ENCODE measurements at regions not wholly inside any gene's neighbourhood (a gene's known extent, or its start where the extent isn't known, plus 50 kb on each side); places are given as distances from the start of the nearest gene placed in this dataset.

DNA sequence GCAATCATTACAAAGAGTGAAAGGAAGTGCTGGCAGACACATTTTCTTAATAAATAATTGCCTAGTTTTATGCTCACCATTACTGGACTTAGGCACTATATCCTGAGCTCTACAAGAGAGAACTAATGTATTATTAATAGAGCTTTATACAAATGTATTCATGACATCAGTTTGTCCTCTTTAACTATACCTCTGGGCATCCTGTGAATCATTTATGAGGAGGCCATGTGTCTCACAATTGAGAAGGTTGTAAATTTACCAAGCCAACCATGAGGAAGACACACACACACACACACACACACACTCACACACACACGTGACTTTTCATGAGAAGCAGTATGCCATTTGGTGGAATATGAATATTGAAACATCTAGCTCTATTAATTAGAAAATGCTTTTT lies 728.2 kb downstream of the ARAP2 start:
- H3K36me3 Mint-ChIP-seq = no peaks in the 10 kb centered on the region
- no peaks in the 10 kb centered on the region for H3K9me3 Mint-ChIP-seq
- H3K27ac Mint-ChIP-seq = no peak overlapping the region
- no peaks in the 10 kb centered on the region for H3K27me3 Mint-ChIP-seq
- no peak overlapping the region for H3K4me3 Mint-ChIP-seq
- no peaks in the 10 kb centered on the region for H3K4me1 Mint-ChIP-seq

DNA sequence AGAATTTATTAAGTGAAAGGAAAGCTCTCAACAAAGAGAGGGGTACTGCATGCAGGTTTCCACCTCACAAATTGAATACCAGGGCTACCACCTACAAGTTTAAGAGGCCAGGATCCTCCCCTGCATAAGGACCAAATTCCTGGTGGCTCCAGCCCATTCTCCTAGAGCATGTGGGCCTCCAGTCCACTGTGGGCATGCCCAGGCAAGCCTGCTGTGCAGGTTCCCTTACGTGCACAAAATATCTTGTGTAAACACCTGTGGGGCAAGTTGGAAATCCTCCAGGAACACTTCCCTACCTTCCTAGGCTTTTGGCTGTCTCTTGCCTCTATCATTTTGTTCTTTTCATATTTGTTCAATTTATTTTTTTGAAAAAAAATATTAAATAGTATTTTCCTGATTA lies 724.3 kb downstream of the ARAP2 start:
- Mint-ChIP-seq H3K4me1 (no peaks in the 10 kb centered on the region), H3K36me3 (no peaks in the 10 kb centered on the region), H3K27me3 (no peaks in the 10 kb centered on the region), H3K4me3 (no peak overlapping the region), H3K9me3 (no peaks in the 10 kb centered on the region), H3K27ac (no peak overlapping the region)

DNA sequence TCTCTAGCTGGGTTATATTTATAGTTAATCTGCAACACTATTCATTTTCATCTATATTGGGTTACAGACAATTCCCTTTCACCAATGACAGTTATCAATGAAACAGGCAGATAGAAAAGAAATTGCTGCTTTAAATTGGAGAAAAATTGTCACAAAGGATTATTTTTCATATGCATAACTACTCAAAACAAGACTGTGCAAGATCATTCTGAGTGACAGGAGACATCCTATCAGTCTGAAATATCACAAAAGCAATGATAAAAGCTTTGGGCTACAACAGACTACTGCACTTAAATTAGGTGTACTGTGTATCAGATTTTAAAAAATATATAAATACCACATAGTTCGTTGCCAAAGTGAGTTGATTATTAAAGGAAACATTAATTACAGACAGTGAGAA lies 722.6 kb downstream of the ARAP2 start:
- no peaks in the 10 kb centered on the region for H3K27me3 Mint-ChIP-seq
- no peaks in the 10 kb centered on the region for H3K36me3 Mint-ChIP-seq
- no peak overlapping the region for H3K27ac Mint-ChIP-seq
- no peaks in the 10 kb centered on the region for H3K4me1 Mint-ChIP-seq
- H3K4me3 Mint-ChIP-seq = no peak overlapping the region
- H3K9me3 Mint-ChIP-seq = no peaks in the 10 kb centered on the region

DNA sequence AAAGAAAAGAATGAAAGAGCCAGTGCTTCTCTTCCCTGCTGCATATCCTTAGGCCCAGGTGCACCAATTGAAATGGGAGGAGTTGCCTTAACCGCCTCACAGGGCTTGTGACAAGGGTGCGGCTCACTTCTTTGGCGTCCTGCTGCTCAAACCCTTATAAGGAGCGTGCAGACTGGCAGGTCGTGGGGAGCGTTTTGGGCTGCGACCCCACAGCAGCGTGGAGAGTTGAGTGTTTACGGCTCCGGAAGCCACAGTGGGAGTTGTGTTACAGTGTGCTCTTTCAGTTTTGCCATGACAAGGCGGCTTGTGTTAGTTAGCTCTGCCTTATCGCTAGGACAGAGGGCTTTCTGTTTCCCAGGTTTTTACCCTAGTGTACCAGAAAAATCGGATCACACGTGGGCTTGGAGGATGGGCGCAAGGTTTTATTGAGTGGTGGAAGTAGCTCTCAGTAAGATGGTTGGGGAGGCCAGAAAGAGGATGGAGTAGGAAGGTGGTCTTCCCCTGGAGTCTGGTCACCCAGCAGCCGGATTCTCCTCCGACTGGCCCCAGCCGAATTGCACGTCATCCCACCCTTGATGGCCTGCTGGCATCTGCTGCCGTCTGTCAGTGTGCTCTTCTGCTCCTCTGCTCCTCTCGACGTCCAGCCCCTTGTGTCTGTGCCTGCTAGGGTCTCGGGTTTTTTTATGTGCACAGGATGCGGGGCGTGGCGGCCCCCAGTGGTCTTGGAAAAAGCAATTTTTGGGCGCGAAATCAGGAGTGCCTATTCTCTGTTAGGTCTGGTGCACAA lies 718.9 kb downstream of the ARAP2 start:
- H3K27me3 Mint-ChIP-seq = no peaks in the 10 kb centered on the region
- H3K4me1 Mint-ChIP-seq = no peaks in the 10 kb centered on the region
- H3K9me3 Mint-ChIP-seq = no peaks in the 10 kb centered on the region
- no peak overlapping the region for H3K27ac Mint-ChIP-seq
- no peaks in the 10 kb centered on the region for H3K36me3 Mint-ChIP-seq
- H3K4me3 Mint-ChIP-seq = no peak overlapping the region

DNA sequence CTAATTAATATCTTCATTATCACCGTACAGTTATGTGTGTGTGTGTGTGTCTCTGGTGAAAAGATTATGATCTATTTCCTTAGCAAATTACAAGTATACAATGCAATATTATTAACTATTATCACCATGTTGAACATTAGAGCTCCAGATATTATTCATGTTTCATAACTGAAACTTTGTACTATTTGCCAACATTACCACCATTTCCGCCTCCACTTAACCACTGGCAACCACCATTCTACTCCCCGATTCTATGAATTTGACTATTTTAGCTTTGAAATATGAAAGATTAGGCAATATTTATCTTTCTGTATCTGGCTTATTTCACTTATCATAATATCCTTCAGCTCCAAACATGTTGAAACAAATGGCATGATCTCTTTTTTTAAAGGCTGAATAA lies 717.9 kb downstream of the ARAP2 start:
- Mint-ChIP-seq H3K27me3 (no peaks in the 10 kb centered on the region), H3K27ac (peak overlapping the region; percentile 52), H3K4me1 (no peaks in the 10 kb centered on the region), H3K4me3 (no peak overlapping the region), H3K9me3 (no peaks in the 10 kb centered on the region), H3K36me3 (no peaks in the 10 kb centered on the region)

DNA sequence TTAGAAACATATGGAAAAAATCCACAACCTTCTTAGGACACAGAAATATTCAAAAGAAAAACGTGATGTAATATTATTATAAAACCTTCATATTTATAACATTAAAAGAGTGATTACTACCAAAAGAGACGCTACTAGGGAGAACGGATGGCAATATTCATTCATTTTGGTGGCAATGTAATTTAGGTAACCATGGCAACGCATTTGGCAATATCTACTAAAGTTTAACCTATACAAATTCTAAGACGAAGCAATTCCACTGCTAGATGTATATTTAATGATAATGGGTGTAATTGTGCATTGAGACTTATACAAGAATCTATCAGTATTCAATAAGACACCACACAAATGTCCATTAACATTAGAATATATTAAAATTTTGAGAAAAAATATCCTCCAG lies 709.4 kb downstream of the ARAP2 start:
- H3K36me3 Mint-ChIP-seq = no peaks in the 10 kb centered on the region

DNA sequence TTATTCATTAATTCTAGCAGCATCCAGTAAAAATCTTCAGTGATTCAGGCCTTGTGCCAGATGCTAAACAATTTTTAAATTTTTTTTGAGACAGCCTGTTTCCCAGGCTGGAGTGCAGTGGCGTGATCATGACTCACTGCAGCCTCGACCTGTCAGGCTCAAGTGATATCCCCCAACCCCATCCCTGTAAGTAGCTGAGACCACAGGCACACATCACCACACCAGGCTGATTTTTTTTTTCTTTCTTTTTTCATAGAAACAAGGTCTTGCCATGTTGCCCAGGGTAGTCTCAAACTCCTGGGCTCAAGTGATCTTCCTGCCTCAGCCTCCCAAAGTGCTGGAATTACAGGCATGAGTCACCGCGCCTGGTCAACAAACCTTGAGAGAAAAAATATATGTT lies 705.5 kb downstream of the ARAP2 start:
- Mint-ChIP-seq H3K36me3 (no peaks in the 10 kb centered on the region), H3K27ac (no peak overlapping the region), H3K9me3 (peaks cover 16% of the 10 kb centered on the region), H3K4me1 (no peaks in the 10 kb centered on the region), H3K4me3 (no peak overlapping the region), H3K27me3 (no peaks in the 10 kb centered on the region)

More for the DNA sequence above, 709.4 kb downstream of the ARAP2 start:
- no peak overlapping the region for H3K27ac Mint-ChIP-seq
- H3K9me3 Mint-ChIP-seq = peaks cover 4% of the 10 kb centered on the region
- no peaks in the 10 kb centered on the region for H3K27me3 Mint-ChIP-seq
- H3K4me3 Mint-ChIP-seq = no peak overlapping the region
- no peaks in the 10 kb centered on the region for H3K4me1 Mint-ChIP-seq

DNA sequence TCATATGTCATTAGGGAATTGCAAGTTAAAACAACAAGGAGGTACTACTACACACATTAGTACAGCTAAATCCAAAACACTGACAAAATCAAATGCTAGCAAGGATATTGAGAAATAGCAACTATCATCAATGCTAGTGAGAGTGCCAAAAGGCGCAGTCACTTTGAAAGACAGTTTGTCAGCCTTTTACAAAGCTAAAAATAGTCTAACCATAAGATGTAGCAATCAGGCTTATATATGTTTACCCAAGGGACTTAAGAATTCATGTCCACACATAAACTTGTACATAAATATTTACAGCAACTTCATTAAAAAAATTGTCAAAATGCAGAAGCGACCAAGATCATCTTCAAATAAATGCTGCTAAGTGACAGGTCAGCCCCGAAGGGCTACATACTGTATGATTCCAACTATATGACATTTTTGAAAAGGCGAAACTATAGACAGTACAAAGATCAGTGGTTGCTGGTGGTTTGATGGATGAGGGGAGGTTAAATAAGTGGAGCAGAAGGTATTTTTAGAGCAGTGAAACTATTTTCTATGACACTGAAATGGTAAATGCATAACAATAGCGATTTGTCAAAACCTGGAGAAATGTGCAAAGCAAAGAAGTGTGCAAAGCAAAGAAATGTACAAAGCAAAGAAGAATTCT lies 704.8 kb downstream of the ARAP2 start:
- Mint-ChIP-seq H3K9me3 (peaks cover 16% of the 10 kb centered on the region), H3K4me3 (no peak overlapping the region), H3K4me1 (no peaks in the 10 kb centered on the region), H3K36me3 (no peaks in the 10 kb centered on the region), H3K27ac (no peak overlapping the region), H3K27me3 (no peaks in the 10 kb centered on the region)

DNA sequence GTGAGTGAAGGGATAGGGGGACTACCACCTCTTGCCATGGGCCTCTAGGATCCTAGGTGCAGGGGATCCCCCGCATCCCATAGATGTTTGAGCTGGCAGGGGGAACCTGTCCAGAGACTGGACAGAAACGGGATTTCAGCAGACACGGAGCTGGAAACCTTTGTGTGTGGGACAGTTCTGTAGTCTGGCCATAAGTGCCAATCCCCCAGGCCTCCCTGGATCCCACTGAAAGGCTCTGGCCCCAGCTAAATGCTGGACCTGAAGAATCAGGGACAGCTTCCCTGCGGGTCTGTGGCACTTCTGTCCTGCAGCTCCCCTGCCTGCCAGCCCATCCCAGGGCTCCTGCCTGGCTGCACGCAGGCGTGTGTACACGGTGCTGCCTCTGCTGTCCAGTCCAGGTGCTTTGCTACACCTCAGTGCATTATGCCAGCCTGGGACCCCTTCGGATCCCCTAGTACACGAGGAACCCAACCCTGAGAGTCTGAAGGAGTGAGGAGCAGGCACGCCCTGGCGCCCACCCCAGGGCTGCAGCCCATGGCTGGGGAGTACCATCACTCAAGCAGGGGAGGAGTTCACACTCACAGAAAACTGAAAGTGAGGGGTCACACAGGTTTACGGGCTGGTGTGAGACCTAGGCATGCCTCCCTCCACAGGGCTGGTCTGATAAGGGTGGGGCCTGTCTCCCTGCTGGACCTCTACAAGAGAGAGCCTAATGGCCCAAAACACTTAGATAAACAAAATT lies 703.0 kb downstream of the ARAP2 start:
- Mint-ChIP-seq H3K4me3 (no peak overlapping the region), H3K27me3 (no peaks in the 10 kb centered on the region), H3K9me3 (peaks cover 23% of the 10 kb centered on the region), H3K36me3 (no peaks in the 10 kb centered on the region), H3K27ac (no peak overlapping the region), H3K4me1 (no peaks in the 10 kb centered on the region)

DNA sequence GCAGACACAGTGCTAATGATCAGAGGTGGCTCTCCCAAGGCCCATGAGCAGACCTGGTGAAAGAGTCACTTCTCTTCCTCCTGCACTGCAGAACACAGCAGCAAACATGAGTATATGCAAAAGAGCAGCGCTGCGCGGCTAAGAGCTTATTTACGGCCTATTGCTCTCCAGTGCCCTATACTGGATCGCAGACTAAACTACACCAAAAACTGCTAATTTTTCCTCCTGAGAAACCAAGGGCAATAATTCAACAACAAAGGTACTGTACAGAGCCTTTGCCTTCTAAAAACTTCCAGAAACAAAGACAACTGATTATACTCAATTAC lies 702.5 kb downstream of the ARAP2 start:
- Mint-ChIP-seq H3K9me3 (peaks cover 23% of the 10 kb centered on the region), H3K27ac (no peak overlapping the region), H3K27me3 (no peaks in the 10 kb centered on the region), H3K36me3 (no peaks in the 10 kb centered on the region), H3K4me3 (no peak overlapping the region), H3K4me1 (no peaks in the 10 kb centered on the region)

DNA sequence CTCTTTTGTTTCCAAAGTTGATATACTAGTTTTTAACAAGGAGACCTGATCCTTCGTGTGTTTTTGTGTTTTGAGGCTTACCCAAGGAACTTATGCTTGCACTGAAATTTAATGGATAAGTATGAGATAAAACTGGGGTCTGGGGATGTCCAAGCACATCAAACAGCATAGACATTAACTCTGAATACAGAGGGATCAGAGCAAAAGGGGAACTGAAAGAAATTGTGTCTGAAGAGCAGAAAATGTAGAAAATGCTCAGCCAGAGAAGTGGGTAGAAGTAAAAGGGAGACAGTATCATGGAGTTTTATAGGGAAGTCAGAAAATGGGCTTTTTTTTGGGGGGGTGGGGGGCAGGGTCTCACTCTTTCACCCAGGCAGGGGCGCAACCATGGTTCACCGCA lies 695.4 kb downstream of the ARAP2 start:
- Mint-ChIP-seq H3K27ac (no peak overlapping the region), H3K4me3 (no peak overlapping the region), H3K27me3 (no peaks in the 10 kb centered on the region), H3K4me1 (no peaks in the 10 kb centered on the region), H3K9me3 (peaks cover 12% of the 10 kb centered on the region), H3K36me3 (no peaks in the 10 kb centered on the region)

DNA sequence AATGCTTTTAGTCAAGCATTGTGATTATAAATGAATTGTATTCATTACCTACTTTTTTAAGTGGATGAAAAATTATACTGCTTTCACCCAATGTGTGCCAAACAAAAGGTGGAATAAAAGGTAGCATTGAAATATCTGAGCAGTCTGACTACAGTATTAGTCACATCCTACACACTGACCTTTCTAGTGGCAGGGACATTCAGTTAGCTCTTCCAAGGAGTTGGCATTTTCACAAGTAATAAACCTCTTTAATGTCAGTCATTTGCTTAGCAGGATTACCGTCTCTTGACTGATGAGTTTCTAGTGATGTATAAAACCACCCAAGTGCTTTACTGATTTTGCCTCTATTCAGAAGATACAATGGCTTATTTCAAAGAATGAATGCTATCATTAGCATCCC lies 687.9 kb downstream of the ARAP2 start:
- peaks cover 4% of the 10 kb centered on the region for H3K9me3 Mint-ChIP-seq
- no peaks in the 10 kb centered on the region for H3K27me3 Mint-ChIP-seq
- no peak overlapping the region for H3K27ac Mint-ChIP-seq
- no peak overlapping the region for H3K4me3 Mint-ChIP-seq
- H3K36me3 Mint-ChIP-seq = no peaks in the 10 kb centered on the region
- no peaks in the 10 kb centered on the region for H3K4me1 Mint-ChIP-seq

DNA sequence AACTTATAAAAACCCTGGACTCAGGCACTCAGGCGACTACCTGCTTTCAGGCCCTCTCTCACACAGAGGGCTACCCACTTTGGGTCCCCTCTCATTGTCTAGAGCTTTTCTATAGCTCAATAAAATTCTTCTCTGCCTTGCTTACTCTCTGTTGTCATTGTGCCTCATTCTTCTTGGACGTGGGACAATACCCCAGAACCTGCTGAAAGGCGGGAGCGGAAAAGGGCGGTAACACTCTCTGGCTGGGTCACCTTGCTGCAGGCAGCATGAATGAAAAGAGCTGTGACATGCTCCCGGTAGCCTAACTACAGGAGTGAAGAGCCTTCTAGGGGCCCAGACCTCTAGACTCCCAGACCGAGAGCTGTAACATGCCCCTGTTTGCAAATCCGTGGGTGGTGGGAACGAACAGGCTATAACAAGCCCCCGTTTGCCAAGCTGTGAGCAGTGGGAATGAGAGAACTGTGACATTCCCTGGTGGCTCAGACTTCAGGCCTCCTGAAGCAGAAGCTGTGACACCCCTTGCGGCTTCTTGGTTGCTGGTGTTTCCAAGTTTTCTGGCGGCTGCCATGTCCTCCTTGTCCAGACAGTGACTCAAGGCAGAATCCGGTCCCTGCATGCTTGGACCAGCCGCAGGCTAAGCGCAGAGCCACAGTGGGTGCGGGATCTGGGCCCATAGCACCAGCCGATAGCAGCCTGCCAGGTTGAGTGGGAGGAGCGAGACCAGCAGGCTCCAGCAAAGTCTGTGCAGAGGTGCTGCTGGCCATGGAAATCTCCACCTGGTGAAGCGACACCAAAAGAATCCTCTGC lies 684.6 kb downstream of the ARAP2 start:
- Mint-ChIP-seq H3K4me3 (no peak overlapping the region), H3K4me1 (no peaks in the 10 kb centered on the region), H3K9me3 (peaks cover 4% of the 10 kb centered on the region), H3K27ac (no peak overlapping the region), H3K27me3 (no peaks in the 10 kb centered on the region), H3K36me3 (no peaks in the 10 kb centered on the region)

DNA sequence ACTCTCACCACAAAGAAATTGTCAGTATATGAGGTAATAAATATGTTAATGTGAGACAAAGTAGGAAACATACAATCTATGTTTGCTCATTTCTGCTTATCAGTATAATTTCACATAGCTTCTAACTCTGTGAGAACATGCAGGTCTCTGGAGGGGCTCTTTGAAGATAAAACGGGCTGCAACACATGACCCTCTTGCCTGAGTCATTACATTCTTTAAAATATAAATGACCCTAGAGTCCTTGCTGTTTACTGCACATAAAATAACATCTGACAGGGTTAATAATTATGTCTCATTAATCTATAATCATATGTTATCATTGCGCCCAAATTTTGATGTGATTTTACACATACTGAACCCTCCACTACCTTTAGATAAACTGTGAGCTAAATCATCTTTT lies 681.5 kb downstream of the ARAP2 start:
- Mint-ChIP-seq H3K4me1 (no peaks in the 10 kb centered on the region), H3K9me3 (peaks cover under 1% of the 10 kb centered on the region)

DNA sequence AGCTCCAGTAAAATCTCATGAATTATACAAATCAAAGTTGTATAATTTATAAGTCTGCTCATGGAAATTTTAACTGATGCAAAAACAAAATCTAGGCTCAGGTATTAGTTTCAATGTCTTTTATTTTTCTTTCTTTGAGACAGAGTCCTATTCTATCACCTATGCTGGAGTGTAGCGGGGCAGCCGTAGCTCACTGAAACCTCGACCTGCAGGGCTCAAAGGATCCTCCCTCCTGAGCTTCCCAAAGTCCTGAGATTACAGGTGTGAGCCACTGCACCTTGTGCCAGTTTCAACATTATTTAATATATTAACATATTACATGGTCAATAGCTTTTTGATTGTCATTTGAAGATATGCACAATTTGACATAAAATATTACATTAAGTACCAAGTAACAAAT lies 678.7 kb downstream of the ARAP2 start:
- Mint-ChIP-seq H3K27ac (no peak overlapping the region), H3K4me1 (no peaks in the 10 kb centered on the region), H3K36me3 (no peaks in the 10 kb centered on the region), H3K4me3 (no peak overlapping the region), H3K27me3 (no peaks in the 10 kb centered on the region), H3K9me3 (no peaks in the 10 kb centered on the region)

More for the DNA sequence above, 681.5 kb downstream of the ARAP2 start:
- H3K36me3 Mint-ChIP-seq = no peaks in the 10 kb centered on the region
- H3K27ac Mint-ChIP-seq = no peak overlapping the region
- H3K4me3 Mint-ChIP-seq = no peak overlapping the region
- no peaks in the 10 kb centered on the region for H3K27me3 Mint-ChIP-seq

All from activated naive CD4-positive, alpha-beta T cell treated with anti-CD3 and anti-CD28 coated beads, Interleukin-2, amount 50 U/mL, for 24 hours (primary cell).